HL-60 (cell line): ENCODE measurements at regions not wholly inside any gene's neighbourhood (a gene's known extent, or its start where the extent isn't known, plus 50 kb on each side); places are given as distances from the start of the nearest gene placed in this dataset.

Source experiments
- DNase-seq, 2 experiments: peaks; one replicate each; pipeline ENCODE4 v3.0.0-alpha.2; 2010 to 2020; ENCODE audit warnings: low read depth in 1 of 2, low spot score in 1 of 2
- H3K27ac ChIP-seq: fragments of 250-450 bp; sonication (Bioruptor Pico); replicated peaks from 2 replicates; pipeline ENCODE4 v1.5.1; 2020; ENCODE audit warnings: mild to moderate bottlenecking, moderate library complexity
- H3K27me3 ChIP-seq: fragments of 250-450 bp; sonication (Bioruptor Pico); 2 replicates; pipeline ENCODE4 v1.5.1; 2021; ENCODE audit warnings: mild to moderate bottlenecking, moderate library complexity; ENCODE audit not compliant: insufficient read depth, poor library complexity, severe bottlenecking
- H3K4me3 ChIP-seq: replicated peaks from 2 replicates; pipeline ENCODE4 v1.5.1; 2011; ENCODE audit warnings: mild to moderate bottlenecking, control low read depth, low read length; ENCODE audit not compliant: insufficient read depth
- GABPA ChIP-seq: IDR thresholded peaks from 2 replicates; pipeline ENCODE4 v1.6.1; 2012; ENCODE audit warnings: low read depth
- POLR2AphosphoS5 ChIP-seq: IDR thresholded peaks from 2 replicates; pipeline ENCODE4 v1.6.1; 2012; ENCODE audit warnings: low read depth
- SPI1 ChIP-seq: IDR thresholded peaks from 2 replicates; pipeline ENCODE4 v1.6.1; 2012; ENCODE audit warnings: low read depth, mild to moderate bottlenecking, borderline replicate concordance
- TF ChIP-seq, protein P1 (sequence below): IDR thresholded peaks from 2 replicates; pipeline ENCODE4 v1.6.1; 2012; ENCODE audit warnings: low read depth; ENCODE audit not compliant: insufficient replicate concordance
- TF ChIP-seq, protein P2 (sequence below): IDR thresholded peaks from one replicate; pipeline ENCODE4 v1.5.1; 2011; ENCODE audit warnings: low read length, control low read depth, inconsistent platforms; ENCODE audit not compliant: insufficient read depth

DNA sequence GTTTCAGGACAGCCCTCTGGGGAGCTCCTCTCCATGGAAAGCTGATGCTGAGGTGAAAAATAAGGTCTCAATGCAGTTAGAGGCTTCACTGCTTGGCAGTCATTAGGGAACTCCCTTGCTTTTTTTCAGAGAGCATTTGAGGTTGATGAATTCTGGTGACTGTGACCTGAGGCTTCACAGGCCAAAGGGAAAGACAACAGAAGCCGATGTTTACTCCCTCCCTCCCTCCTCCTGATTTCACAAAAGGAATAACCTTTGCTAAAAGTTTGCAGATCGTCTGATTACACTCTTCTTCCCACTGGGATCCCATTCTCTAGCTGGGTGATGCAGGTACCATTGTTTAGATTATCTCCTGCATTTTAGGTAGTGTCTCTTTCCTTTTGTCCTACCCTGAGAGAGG lies 329.4 kb downstream of the KIF4B start:
- H3K4me3 ChIP-seq: no peak overlapping the region
- H3K27ac ChIP-seq: no peak overlapping the region

DNA sequence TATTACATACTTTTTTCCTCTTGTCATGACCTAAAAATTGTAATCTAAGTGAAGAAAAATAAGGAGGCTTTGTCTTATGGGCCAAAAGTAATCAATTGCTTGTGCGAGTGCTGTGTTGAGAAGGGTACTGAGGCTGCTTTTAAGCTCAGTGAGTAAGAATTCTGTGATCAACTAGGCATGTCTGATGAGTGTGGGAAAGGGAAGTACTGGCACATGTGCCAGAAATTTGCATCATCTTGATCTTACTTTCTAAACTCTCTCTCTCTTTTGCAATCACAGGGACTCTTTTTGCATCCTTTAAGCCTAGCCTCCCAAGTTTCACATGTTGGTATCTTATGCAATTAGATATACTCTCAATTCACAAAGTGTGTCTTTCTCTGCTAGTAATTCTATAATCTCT lies 329.9 kb downstream of the KIF4B start:
- TF ChIP-seq SPI1: no peak
- TF ChIP-seq, protein P1, sequence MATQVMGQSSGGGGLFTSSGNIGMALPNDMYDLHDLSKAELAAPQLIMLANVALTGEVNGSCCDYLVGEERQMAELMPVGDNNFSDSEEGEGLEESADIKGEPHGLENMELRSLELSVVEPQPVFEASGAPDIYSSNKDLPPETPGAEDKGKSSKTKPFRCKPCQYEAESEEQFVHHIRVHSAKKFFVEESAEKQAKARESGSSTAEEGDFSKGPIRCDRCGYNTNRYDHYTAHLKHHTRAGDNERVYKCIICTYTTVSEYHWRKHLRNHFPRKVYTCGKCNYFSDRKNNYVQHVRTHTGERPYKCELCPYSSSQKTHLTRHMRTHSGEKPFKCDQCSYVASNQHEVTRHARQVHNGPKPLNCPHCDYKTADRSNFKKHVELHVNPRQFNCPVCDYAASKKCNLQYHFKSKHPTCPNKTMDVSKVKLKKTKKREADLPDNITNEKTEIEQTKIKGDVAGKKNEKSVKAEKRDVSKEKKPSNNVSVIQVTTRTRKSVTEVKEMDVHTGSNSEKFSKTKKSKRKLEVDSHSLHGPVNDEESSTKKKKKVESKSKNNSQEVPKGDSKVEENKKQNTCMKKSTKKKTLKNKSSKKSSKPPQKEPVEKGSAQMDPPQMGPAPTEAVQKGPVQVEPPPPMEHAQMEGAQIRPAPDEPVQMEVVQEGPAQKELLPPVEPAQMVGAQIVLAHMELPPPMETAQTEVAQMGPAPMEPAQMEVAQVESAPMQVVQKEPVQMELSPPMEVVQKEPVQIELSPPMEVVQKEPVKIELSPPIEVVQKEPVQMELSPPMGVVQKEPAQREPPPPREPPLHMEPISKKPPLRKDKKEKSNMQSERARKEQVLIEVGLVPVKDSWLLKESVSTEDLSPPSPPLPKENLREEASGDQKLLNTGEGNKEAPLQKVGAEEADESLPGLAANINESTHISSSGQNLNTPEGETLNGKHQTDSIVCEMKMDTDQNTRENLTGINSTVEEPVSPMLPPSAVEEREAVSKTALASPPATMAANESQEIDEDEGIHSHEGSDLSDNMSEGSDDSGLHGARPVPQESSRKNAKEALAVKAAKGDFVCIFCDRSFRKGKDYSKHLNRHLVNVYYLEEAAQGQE: no peak
- TF ChIP-seq, protein P2, sequence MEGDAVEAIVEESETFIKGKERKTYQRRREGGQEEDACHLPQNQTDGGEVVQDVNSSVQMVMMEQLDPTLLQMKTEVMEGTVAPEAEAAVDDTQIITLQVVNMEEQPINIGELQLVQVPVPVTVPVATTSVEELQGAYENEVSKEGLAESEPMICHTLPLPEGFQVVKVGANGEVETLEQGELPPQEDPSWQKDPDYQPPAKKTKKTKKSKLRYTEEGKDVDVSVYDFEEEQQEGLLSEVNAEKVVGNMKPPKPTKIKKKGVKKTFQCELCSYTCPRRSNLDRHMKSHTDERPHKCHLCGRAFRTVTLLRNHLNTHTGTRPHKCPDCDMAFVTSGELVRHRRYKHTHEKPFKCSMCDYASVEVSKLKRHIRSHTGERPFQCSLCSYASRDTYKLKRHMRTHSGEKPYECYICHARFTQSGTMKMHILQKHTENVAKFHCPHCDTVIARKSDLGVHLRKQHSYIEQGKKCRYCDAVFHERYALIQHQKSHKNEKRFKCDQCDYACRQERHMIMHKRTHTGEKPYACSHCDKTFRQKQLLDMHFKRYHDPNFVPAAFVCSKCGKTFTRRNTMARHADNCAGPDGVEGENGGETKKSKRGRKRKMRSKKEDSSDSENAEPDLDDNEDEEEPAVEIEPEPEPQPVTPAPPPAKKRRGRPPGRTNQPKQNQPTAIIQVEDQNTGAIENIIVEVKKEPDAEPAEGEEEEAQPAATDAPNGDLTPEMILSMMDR: no peak
- no peak overlapping the region for H3K4me3 ChIP-seq
- no peaks in the 10 kb centered on the region for H3K27me3 ChIP-seq
- no peak overlapping the region for H3K27ac ChIP-seq
- peak; percentile 41 to 43 for DNase-seq

More for the DNA sequence above, 329.4 kb downstream of the KIF4B start:
- TF ChIP-seq, protein P2: no peak
- no peak for TF ChIP-seq SPI1
- TF ChIP-seq, protein P1: no peak
- no peak for TF ChIP-seq GABPA
- TF ChIP-seq POLR2AphosphoS5: no peak
- H3K27me3 ChIP-seq: no peaks in the 10 kb centered on the region
- no peak for DNase-seq

DNA sequence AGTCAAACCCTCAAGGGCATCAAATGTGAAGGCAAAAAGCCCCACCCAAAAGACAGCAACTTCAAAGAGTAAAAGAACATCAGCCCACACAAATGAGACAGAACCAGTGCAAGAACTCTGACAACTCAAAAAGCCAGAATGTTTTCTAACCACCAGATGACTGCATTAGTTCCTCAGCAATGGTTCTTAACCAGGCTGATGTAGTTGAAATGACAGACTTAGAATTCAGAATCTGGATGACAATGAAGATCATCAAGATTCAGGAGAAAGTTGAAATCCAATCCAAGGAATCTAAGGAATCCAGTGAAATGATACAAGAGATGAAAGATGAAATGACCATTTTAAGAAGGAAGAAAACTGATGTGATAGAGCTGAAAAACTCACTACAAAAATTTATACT lies 339.7 kb downstream of the KIF4B start:
- no peak overlapping the region for H3K27ac ChIP-seq

More for the DNA sequence above, 339.7 kb downstream of the KIF4B start:
- H3K4me3 ChIP-seq: no peak overlapping the region
- no peak for DNase-seq
- TF ChIP-seq, protein P2: no peak
- TF ChIP-seq, protein P1: no peak
- TF ChIP-seq GABPA: no peak
- H3K27me3 ChIP-seq: no peaks in the 10 kb centered on the region
